GM12864 (cell line): ENCODE measurements at regions not wholly inside any gene's neighbourhood (a gene's known extent, or its start where the extent isn't known, plus 50 kb on each side); places are given as distances from the start of the nearest gene placed in this dataset.

ENCODE experiments used
- DNase-seq: peaks from one replicate; pipeline ENCODE4 v3.0.0-alpha.2; 2011; ENCODE audit warnings: low read depth
- H3K4me3 ChIP-seq: 2 replicates; pipeline ENCODE4 v1.5.1; 2011; ENCODE audit warnings: mild to moderate bottlenecking, low read depth, low read length, control low read depth
- TF ChIP-seq, protein P1 (sequence below): IDR thresholded peaks from 2 replicates; pipeline ENCODE4 v1.5.1; 2011; ENCODE audit warnings: low read depth, mild to moderate bottlenecking, moderate library complexity, low read length, control low read depth, inconsistent platforms; ENCODE audit errors: missing control alignments

GRCh38 chr2:43057742-43058725 is 168.4 kb downstream of the ZFP36L2 start:
- H3K4me3 ChIP-seq, result no peak overlapping the region
- TF ChIP-seq, protein P1, sequence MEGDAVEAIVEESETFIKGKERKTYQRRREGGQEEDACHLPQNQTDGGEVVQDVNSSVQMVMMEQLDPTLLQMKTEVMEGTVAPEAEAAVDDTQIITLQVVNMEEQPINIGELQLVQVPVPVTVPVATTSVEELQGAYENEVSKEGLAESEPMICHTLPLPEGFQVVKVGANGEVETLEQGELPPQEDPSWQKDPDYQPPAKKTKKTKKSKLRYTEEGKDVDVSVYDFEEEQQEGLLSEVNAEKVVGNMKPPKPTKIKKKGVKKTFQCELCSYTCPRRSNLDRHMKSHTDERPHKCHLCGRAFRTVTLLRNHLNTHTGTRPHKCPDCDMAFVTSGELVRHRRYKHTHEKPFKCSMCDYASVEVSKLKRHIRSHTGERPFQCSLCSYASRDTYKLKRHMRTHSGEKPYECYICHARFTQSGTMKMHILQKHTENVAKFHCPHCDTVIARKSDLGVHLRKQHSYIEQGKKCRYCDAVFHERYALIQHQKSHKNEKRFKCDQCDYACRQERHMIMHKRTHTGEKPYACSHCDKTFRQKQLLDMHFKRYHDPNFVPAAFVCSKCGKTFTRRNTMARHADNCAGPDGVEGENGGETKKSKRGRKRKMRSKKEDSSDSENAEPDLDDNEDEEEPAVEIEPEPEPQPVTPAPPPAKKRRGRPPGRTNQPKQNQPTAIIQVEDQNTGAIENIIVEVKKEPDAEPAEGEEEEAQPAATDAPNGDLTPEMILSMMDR, result no peak
- DNase-seq, result no peak

- no peak for DNase-seq
- TF ChIP-seq, protein P1, result no peak
These were observed 169.2 kb downstream of the ZFP36L2 start for GRCh38 chr2:43057026-43057741.

GRCh38 chr2:43055985-43056384 is 170.4 kb downstream of the ZFP36L2 start:
- TF ChIP-seq, protein P1, result no peak

More at GRCh38 chr2:43057026-43057741, 169.2 kb downstream of the ZFP36L2 start:
- H3K4me3 ChIP-seq, result no peak overlapping the region

GRCh38 chr2:43055086-43055912 is 171.1 kb downstream of the ZFP36L2 start:
- TF ChIP-seq, protein P1, result no peak

More at GRCh38 chr2:43055985-43056384, 170.4 kb downstream of the ZFP36L2 start:
- H3K4me3 ChIP-seq, result no peak overlapping the region
- no peak for DNase-seq

DNA sequence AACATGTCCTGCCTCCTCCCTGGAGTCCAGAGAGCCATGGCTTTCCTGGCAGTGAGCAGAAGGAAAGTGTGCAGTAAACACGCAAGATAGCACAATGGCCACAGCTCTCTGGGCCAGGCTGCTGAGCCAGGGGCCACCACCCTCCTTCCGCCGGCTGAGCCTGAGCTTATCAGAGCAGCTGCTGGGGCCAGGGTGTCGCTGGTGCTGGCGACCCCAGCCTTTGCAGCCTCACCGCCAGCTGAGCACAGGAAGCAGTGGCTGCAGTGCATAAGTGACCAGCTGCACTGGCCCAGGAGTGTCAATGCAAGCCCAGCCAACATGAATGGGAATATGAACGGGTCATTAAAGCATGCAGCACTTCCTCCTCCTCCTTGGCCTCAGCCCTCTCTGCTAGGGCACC is 172.0 kb downstream of the ZFP36L2 start:
- DNase-seq, result no peak
- TF ChIP-seq, protein P1, result no peak
- no peak overlapping the region for H3K4me3 ChIP-seq

More at GRCh38 chr2:43055086-43055912, 171.1 kb downstream of the ZFP36L2 start:
- no peak overlapping the region for H3K4me3 ChIP-seq
- no peak for DNase-seq

DNA sequence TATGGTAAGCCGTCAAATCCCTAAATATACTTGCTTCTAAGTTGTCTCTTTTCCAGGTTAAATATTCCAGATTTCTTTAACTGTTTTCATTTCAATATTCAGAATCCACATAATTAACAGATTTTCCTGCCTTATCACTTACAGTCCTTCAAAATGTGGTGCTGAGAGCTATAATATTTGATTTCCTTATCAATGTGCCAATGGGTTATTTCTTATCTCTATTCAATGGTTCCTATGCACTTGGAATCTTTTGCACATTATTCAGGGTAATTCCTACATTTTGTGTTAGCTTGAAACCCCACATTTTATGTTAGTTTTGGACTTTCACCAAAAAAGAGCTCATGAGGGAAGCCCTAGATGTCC is 173.5 kb downstream of the ZFP36L2 start:
- DNase-seq, result no peak

More for the DNA sequence above, 173.5 kb downstream of the ZFP36L2 start:
- no peak overlapping the region for H3K4me3 ChIP-seq
- TF ChIP-seq, protein P1, result no peak
